GM18907 (cell line): ENCODE measurements at regions not wholly inside any gene's neighbourhood (a gene's known extent, or its start where the extent isn't known, plus 50 kb on each side); places are given as distances from the start of the nearest gene placed in this dataset.
A peak's percentile ranks its signal among the peaks of the same experiment; 100 is the strongest.
"Not testable (repeated sequence)": the region's sequence is repeated elsewhere in the genome, so short reads cannot be mapped to it uniquely, and the experiment has no call there.

ENCODE experiments used
- ATAC-seq: cut with Tn5 transposase; IDR thresholded peaks from one replicate; pipeline ENCODE4 v1.9.1; 2021; ENCODE audit warnings: mild to moderate bottlenecking, moderate library complexity; ENCODE audit not compliant: unreplicated experiment

DNA sequence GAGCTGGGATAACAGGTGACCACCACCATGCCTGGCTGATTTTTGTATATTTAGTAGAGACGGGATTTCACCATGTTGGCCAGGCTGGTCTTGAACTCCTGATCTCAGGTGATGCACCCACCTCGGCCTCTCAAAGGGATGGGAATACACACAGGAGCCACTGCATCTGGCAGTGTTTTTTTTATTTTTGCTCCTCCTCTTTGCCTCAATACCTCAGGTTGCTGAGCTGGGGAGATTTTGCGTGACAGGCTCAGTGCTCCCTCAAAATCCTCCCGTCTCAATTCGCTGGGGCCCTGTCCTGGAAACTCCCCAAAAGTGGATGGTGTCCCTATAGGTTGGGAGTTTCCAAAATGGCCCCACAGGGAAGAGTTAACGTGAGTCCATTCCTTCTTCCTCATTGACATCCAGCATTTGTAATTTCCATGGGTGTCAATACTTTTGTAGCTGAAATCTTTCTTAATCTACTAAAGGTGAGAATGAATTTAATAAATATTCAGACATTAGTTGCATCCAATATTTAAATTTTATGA lies 71.8 kb downstream of the GGTLC2 start:
- no peak for ATAC-seq

DNA sequence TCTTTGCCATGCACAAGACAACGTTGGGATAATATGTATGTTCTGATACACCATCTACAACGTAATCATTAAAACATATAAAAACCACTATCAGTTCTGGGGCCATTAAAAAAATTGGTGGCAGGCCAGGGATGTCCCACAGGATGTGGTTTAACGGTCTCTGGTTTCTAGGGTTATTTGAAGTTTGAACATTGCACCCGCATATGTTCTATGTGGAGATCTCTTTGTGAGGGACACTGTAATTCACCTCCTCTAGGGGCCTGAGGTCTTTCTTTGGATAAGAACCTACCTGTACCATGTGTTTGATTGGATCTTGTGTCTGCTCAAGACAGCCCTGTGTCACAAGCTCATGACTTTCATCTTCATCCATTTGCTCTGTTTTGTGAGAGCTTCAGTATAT lies 73.2 kb downstream of the GGTLC2 start:
- ATAC-seq: no peak

DNA sequence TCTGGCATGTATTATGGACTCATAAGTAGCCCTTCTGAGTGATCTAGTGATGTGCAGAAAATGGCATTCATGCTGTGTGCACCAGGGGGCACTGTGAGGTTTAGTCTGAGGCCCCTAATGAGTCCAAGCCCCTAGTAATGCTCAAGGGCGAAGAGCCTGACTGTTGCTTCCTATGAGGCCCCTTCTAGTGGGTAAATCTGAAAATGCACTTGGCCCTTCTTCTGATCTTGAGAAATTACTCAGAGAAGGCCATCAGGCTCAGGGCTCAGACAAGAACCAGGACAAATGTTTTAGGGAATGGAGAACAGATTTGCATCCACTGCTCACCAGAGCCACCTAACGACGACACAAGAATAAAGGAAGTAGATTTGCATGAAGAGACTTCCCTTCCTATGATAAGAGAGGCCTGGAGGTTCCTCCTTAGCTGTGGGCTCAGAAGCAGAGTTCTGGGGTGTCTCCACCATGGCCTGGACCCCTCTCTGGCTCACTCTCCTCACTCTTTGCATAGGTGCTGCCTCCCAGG lies 75.8 kb downstream of the GGTLC2 start:
- peak; percentile 62 for ATAC-seq

DNA sequence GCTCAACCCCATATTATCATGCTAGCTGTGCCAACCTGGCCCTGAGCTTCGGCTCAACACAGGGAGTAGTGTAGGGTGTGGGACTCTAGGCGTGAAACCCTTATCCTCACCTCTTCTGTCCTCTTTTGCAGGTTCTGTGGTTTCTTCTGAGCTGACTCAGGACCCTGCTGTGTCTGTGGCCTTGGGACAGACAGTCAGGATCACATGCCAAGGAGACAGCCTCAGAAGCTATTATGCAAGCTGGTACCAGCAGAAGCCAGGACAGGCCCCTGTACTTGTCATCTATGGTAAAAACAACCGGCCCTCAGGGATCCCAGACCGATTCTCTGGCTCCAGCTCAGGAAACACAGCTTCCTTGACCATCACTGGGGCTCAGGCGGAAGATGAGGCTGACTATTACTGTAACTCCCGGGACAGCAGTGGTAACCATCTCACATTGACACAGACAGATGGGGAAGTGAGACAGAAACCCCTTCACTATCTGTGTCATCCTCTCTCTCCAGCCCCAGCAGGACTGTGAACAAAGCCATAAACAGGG lies 76.4 kb downstream of the GGTLC2 start:
- ATAC-seq: peak; percentile 80

DNA sequence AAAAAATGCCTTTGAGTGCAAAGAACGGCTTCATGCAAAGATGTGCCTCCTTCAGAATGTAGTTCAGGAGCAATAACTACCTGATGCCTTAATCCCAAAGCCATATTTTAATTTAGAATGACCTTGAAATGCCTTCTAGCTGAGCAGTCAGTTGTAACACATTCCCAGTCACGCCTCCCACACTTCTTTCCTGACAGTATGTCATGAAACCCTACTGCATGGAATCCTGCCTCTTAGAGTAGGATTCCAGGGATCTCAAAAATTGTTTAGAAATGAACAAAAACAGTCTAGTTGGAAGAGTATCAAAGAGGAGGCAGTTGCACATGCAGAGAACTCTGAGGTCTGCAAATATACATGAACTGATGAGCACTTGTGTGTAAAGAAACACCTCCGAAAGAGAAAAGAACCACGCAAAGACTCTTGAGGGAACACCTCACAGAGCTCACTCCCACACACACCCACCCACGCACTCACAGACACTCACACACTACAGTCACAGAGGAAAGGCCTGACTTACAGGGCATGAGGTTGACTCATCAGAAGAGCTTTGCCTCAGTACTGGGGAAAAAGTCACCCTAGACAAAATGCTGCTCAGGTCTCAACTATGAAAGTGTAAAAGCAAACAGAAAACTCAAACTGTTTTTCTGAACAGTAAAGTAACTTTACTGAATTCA lies 77.4 kb downstream of the GGTLC2 start:
- no peak for ATAC-seq

DNA sequence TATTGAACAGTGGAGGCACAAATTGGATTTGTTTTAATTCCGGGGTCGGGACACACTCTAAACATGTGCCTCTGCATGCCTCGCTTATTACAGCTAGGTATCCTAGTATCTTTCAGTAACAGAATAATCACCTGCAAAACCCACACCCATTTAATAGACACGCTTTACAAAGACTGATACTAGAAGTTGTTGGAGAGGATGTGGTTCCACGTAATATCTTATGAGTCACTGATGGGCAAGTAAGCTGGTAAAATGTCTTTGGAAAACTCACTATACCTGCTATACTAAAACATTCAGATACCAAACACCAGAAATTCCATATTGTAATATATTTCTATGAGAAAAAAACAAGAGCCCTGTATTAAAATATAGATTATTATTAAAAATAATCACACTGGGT lies 84.0 kb downstream of the GGTLC2 start:
- no peak for ATAC-seq

DNA sequence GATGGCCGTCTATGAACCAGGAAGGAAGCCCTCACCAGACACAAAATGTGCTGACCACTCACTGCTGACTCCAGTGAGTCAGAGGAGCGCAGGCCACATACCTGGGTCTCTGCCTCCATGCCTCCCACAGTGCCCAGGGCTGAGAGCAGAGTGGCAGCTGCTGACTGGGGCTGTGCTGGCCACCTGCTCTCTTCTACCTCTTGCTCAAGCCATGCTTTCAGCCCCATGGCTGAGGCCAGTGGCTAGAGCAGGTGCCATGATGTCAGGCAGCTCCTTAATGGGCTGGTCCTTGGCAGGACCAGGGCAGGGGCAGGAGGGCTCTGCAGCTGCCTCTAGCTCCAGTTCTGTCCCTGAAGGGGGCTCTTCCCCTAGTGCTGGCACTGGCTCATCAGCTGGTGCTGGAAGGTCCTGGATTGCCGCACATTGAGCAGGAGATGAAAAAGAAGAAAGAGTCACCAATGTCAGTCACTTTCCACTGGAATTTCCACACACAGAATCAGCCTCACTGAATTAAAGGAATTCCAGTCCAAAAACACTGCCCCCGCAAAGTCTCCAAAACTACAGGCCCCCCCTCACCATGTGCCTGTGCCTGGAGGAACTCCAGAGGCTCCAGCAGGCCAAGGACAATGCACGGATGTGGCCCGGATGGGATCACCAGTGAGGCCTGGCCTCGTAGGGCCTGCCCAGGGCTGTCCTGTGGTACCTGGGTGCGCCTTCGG lies 86.4 kb downstream of the GGTLC2 start:
- no peak for ATAC-seq

DNA sequence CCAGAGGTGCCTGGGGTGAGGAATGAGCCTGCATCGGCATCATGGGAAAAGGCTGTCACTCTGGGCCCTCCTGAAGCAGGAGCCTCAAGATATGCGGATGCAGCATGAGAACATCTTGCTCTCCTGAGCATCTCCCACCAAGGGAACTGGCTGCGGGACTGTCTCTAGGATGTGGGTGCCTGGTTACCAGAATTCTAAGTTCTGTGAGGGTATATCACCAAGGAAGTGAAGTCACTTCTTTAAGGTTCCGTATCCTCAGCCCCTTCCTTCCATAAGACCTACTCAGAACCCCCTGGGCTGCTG lies 86.9 kb downstream of the GGTLC2 start:
- no peak for ATAC-seq

DNA sequence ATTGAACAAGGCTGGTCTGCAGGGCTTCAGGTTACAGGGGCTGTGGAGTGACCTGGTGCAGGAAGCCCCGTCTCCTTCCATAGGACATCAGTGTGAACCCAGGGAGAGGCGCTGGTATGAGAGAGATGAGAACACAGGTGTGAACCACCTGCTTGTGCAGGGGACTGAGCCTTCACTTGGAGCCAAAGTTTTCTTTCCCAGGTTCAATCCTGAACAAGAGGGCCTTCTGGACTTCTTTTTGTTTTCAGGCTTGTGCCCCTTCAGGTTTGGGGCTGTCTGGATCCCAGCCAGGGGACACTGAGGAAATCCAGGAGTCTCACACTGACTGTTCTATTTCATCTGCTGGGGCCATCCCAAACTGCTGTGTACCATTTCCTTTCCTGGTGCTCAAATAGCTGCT lies 88.6 kb downstream of the GGTLC2 start:
- ATAC-seq: not testable (repeated sequence)

DNA sequence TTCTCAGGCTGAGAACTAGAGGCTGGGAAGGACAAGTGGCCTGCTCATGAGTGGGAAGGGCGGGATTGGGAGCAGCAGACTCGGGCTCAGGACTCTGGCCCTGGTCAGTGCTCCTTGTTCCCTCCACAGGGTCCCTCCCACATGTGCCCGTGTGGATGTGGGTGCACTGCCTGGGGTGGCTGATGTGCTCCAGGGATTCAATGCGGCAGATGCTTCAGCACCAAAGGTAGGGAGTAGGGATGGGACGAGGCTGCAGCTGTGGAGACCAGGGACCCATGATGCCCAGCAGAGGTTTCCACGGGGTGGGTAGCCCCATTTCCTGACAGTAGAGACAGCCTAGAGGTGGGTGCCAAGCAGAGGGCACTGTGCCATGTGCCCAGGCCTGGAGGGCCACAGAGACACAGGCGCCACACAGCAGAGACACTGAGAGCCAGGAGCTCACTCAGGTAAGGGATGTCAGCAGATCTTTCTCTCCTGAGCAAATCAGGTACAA lies 89.5 kb downstream of the GGTLC2 start:
- ATAC-seq: no peak

DNA sequence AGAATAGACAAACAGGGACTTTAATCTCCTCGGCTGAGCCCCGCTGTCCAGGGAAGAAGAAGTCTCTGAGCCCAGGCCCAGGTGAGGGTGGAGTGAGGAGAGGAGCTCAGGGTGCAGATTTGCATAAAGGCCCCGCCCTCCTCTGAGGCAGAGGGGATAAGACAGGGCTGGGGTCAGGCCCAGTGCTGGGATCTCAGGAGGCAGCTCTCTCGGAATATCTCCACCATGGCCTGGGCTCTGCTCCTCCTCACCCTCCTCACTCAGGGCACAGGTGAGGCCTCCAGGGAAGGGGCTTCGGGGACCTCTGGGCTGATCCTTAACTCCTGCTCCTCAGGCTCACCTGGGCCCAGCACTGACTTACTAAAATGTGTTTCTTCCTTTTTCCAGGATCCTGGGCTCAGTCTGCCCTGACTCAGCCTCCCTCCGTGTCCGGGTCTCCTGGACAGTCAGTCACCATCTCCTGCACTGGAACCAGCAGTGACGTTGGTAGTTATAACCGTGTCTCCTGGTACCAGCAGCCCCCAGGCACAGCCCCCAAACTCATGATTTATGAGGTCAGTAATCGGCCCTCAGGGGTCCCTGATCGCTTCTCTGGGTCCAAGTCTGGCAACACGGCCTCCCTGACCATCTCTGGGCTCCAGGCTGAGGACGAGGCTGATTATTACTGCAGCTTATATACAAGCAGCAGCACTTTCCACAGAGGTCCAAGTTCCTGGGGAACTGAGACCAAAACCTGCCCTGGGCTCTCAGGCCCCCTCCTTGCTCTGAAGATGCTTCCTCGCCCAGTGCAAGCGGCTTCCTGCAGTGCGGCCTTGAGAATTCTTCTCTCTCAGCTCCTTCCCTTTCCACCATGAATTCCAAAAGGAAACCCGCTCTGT lies 90.2 kb downstream of the GGTLC2 start:
- not testable (repeated sequence) for ATAC-seq

DNA sequence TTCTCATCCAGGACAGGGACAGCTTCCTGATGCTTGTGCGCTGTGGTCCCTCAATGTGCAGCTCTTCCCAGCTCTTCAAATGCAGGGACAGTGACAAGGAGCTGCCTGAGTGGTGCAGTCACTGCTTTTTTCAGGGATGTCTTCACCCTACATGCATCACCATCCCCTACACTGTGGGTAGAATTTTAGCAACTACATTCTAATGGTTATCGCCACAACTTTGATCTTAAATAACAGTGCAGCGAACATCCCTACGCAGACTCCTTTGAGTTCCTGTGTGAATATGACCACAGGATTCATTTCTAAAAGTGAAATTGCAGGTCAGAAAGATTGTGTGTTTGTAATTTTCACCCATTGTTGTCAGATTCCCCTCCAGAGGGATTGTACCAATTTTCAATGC lies 90.9 kb downstream of the GGTLC2 start:
- ATAC-seq: not testable (repeated sequence)

DNA sequence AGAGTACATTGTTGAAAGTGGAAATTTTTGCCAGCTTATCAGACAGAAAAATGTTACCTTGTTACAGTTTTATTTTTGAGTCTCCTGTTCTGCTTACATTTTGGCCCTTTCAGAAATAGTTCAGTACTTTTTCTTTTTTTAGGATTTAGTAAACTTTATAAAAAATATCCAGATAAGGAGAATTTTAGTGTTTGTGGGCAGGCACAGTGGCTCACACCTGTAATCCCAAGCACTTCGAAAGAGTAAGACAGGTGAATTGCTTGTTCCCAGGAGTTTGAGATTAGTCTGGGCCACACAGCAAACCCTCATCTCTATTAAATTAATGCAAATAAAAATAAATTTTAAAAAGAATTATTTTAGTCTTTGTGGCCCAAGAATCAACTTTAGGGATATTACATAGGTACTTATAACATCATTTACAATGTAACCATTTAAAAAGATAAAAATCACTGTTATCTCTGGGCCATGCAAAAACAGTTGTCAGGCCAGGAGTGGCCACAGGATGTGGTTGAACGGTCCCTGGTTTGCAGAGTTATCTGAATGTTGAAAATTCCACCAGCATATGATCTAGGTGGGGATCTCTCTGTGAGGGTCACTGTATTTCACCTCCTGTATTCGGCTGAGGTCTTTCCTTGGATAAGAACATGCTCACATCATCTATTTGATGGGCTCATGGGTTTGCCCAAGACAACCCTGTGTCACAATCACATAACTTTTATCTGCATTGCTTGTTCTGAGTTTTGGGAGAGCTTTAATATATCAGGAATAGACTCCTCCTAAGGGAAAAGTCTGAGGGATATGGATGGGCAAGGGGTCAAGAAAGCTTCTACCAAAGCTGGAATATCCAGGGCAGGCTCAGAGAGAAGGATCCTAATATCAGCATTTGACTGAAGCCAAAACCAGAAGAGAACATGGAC lies 91.5 kb downstream of the GGTLC2 start:
- ATAC-seq: no peak

DNA sequence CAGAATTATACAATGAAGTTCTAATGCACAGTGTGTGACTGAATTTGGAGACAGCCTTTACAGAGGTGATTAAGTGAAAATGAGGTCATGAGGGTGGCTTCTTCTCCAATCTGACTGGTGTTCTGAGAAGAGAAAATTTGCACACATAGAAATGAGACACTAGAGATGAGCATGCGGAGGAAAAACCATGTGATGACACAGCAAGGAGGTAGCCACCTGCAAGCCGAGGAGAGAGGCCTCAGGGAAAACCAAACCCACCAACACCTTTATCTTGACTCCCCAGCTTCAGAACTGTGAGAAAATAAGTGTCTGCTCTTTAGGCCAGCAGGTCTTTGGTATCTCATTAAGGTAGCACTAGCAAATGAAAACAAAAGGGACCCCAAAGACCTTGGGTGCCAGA lies 93.2 kb downstream of the GGTLC2 start:
- no peak for ATAC-seq

DNA sequence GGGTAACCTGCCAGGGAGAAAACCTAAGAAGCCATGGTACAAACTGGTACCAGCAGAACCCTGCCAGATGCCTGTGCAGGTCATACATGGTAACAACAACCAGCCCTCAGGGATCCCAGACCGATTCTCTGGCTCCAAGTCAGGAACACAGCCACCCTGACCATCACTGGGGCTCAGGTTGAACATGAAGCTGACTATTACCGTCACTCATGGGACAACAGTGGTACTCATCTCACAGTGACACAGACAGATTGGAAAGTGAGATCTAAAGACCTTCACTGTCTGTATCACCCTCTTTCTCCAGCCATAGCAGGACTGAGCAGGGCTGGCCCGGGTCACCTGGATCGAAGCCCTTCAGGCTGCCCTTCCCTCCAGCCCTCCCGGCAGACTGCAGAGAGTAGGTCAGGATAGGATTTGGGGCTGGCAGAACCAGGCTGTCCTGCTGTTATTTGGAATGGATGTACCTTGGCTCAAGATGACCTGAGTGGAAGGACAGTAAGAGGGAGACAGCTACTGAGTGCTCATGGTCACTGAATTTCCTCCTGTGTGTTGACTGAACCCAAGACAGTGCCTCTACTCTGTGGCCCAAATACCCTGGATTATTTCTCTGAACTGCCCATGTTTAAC lies 94.7 kb downstream of the GGTLC2 start:
- ATAC-seq: no peak

DNA sequence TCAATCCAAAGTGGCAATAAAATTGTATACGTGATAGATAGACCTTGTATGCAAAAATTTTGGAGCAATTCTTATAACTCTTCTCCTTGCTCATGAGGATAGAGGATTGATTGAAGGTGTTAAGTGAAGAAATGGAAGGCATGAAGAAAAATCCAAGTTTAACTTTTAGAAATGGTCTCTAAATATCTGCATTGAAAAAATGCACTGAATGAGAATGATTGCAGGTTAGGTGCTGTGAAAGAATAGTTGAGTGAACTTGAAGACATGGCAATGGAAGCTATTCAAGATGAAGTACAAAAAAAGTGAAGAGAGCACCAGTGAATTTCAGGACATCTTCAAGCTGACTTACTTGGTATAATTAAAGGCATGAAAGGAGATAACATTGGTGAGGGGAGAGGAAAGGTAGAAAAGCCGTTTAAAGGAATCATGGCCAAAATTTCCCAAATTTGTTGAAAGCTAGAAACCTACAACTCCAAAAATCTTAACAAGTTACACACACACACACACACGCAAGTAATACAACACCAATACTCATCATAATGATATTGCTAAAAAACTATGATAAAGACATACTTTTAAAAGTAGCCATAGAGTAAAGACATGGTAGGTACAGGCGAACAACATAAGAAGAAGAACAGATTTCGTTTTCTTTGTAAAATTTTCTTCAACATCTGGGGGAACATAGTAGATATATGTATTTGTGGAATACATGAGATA lies 96.3 kb downstream of the GGTLC2 start:
- ATAC-seq: no peak

DNA sequence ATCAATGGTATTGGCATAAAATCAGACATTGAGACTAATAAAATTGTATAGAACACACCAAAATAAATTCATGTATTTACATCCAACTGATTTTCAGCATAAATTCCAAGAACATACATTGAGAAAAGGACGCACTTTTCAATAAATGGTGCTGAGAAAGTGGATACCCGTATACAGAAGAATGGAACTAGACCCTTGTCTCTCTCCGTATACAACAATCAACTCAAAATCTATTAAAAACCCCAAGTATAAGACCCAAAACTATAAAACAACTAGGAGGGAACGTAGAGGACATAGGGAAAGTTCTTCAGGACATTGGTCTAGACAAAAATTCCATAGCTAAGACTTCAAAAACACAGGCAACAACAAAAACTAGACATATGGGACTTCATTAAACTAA lies 97.4 kb downstream of the GGTLC2 start:
- no peak for ATAC-seq

DNA sequence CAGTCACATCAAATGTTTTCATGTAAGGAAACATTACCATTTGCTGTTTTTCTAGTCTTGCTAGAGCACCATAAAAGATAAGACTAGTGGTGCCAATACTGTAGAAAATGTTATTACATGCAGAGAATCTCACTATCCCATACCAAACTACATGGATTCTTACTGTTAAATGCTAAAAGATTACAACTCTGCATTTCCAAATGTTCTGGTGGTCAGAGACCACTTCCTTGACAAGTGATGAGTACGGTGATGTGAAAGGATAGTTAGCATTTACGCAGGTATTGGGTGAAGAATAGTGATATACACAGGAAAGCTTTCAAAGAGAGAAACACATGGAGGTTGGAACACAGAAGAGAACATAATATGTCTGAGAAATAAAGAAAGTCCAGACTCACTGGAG lies 98.2 kb downstream of the GGTLC2 start:
- no peak for ATAC-seq
